WERI-Rb-1 (cell line): ENCODE measurements at regions not wholly inside any gene's neighbourhood (a gene's known extent, or its start where the extent isn't known, plus 50 kb on each side); places are given as distances from the start of the nearest gene placed in this dataset.

Source experiments
- DNase-seq: peaks from one replicate; pipeline ENCODE4 v3.0.0-alpha.2; 2020
- H3K27ac ChIP-seq: fragments of 250-450 bp; sonication (Bioruptor Pico); 2 replicates; pipeline ENCODE4 v1.5.1; 2020; ENCODE audit warnings: mild to moderate bottlenecking, moderate library complexity
- H3K27me3 ChIP-seq: fragments of 250-450 bp; sonication (Bioruptor Pico); 2 replicates; pipeline ENCODE4 v1.5.1; 2021; ENCODE audit warnings: mild to moderate bottlenecking, low read depth, moderate library complexity; ENCODE audit not compliant: insufficient read depth, severe bottlenecking
- H3K36me3 ChIP-seq: fragments of 250-450 bp; sonication (Bioruptor Pico); 2 replicates; pipeline ENCODE4 v1.5.1; 2020; ENCODE audit warnings: mild to moderate bottlenecking, moderate library complexity
- H3K4me3 ChIP-seq: 2 replicates; pipeline ENCODE4 v1.5.1; 2011; ENCODE audit warnings: low read depth, mild to moderate bottlenecking, control low read depth, low read length
- H3K9me3 ChIP-seq: fragments of 250-450 bp; sonication (Bioruptor Pico); 2 replicates; pipeline ENCODE4 v1.5.1; 2021; ENCODE audit warnings: mild to moderate bottlenecking, moderate library complexity; ENCODE audit not compliant: severe bottlenecking
- TF ChIP-seq, protein P1 (sequence below): IDR thresholded peaks from 2 replicates; pipeline ENCODE4 v1.5.1; 2011; ENCODE audit warnings: low read depth, mild to moderate bottlenecking, control low read depth, inconsistent platforms, low read length

DNA sequence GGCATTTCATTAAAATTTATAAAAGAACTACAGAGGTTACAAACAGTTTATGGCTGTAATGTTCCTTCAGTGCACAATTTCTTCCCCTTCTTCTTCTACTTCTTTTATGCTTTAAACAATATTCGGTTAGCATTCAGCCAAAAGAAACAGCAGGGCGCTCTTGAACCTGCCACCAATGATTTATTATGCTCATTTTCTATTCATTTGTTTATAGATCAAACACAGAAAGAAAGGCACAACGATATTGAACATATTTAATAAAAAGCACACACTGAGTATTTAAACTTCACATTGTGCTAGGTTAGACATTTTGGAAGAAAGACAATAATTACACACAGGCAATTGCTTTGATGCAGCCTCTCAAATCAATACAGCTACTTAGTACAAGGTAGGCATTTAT is 1025.8 kb upstream of the LRRN3 start:
- Histone ChIP-seq H3K27me3 (no peaks in the 10 kb centered on the region), H3K9me3 (no peaks in the 10 kb centered on the region), H3K4me3 (no peak overlapping the region), H3K27ac (no peak overlapping the region), H3K36me3 (no peaks in the 10 kb centered on the region)
- no peak for DNase-seq
- TF ChIP-seq, protein P1, sequence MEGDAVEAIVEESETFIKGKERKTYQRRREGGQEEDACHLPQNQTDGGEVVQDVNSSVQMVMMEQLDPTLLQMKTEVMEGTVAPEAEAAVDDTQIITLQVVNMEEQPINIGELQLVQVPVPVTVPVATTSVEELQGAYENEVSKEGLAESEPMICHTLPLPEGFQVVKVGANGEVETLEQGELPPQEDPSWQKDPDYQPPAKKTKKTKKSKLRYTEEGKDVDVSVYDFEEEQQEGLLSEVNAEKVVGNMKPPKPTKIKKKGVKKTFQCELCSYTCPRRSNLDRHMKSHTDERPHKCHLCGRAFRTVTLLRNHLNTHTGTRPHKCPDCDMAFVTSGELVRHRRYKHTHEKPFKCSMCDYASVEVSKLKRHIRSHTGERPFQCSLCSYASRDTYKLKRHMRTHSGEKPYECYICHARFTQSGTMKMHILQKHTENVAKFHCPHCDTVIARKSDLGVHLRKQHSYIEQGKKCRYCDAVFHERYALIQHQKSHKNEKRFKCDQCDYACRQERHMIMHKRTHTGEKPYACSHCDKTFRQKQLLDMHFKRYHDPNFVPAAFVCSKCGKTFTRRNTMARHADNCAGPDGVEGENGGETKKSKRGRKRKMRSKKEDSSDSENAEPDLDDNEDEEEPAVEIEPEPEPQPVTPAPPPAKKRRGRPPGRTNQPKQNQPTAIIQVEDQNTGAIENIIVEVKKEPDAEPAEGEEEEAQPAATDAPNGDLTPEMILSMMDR, result no peak

- no peaks in the 10 kb centered on the region for H3K9me3 ChIP-seq
- H3K27ac ChIP-seq, result no peak overlapping the region
- no peaks in the 10 kb centered on the region for H3K27me3 ChIP-seq
- H3K4me3 ChIP-seq, result no peak overlapping the region
- DNase-seq, result no peak
- no peaks in the 10 kb centered on the region for H3K36me3 ChIP-seq
- TF ChIP-seq, protein P1, result no peak
Measured at GRCh38 chr7:110066843-110067242, 1024.1 kb upstream of the LRRN3 start.

DNA sequence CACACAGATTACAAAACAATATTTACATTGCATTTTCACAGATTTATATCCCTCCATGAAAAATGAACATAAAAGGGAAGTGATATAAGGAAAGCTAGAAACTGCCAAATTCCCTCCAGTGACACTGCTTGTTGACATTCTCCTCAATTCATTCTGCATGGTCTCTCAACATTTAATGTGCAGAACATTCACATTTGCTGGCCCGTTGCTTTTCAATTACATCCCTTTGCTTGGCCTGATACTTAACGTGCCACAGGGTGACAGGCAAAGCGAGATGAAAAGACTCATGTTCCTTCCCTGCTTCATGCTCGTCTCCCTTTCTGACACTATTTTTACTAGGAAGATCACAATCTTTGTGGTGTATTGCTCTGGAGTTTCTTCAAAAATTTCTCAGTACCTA is 1019.7 kb upstream of the LRRN3 start:
- Histone ChIP-seq H3K27me3 (no peaks in the 10 kb centered on the region), H3K4me3 (no peak overlapping the region), H3K9me3 (no peaks in the 10 kb centered on the region), H3K27ac (no peak overlapping the region), H3K36me3 (no peaks in the 10 kb centered on the region)
- DNase-seq, result no peak
- TF ChIP-seq, protein P1, result no peak

DNA sequence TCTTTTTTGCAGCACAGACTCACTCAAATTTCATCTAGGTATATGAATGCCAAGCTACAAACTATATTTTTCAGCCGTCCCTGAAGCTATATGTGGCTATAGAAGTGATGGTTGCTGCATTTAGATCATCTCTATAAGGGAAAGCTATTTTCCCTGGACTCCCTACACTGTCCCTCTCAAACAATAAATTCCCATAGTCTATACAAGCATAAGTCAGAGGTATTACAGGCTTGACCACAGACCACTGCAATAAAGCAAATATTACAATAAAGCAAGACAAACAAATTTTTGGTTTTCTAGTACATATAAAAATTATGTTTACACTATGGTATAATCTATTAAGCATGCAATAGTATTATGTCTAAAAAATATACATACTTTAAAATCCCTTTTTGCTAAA is 1015.5 kb upstream of the LRRN3 start:
- no peaks in the 10 kb centered on the region for H3K9me3 ChIP-seq
- no peaks in the 10 kb centered on the region for H3K27me3 ChIP-seq
- TF ChIP-seq, protein P1, result no peak
- no peak overlapping the region for H3K4me3 ChIP-seq
- no peak for DNase-seq
- no peaks in the 10 kb centered on the region for H3K36me3 ChIP-seq
- H3K27ac ChIP-seq, result no peak overlapping the region

GRCh38 chr7:110076194-110076593 is 1014.7 kb upstream of the LRRN3 start:
- Histone ChIP-seq H3K4me3 (no peak overlapping the region), H3K36me3 (no peaks in the 10 kb centered on the region), H3K27me3 (no peaks in the 10 kb centered on the region), H3K27ac (no peak overlapping the region), H3K9me3 (no peaks in the 10 kb centered on the region)
- TF ChIP-seq, protein P1, result no peak
- DNase-seq, result no peak

DNA sequence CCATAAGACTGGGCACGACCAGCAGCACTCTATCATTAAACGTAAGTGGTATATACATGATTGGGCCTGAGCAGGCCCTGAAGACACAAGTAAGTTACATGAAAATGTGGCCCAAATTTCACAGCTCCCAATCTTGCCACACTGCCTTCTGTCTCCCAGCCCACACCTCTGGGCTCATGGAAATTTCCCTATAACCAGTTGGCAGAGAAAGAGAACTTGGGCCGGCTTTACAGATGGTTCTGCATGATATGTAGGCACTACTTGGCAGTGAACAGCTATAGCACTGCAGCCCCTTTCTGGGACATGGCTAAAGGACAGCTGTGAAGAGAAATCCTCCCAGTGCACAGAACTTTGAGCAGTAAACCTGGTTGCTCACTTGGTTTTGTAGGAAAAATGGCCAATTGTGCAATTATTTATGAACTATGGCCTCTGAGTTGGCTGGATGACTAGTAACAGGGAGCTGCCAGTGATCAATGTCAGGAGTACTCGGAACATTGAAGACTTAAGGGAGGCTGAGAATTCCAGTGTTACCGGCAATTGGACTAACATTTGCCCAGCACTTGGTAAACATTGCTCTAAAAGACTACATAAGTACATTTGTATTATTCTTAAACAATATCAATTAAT is 1006.6 kb upstream of the LRRN3 start:
- Histone ChIP-seq H3K4me3 (no peak overlapping the region), H3K9me3 (no peaks in the 10 kb centered on the region), H3K27me3 (no peaks in the 10 kb centered on the region), H3K27ac (no peak overlapping the region), H3K36me3 (no peaks in the 10 kb centered on the region)
- TF ChIP-seq, protein P1, result no peak
- DNase-seq, result no peak
